Calu3 (cell line): ENCODE measurements at regions not wholly inside any gene's neighbourhood (a gene's known extent, or its start where the extent isn't known, plus 50 kb on each side); places are given as distances from the start of the nearest gene placed in this dataset.

Experiments
- BruUV-seq: library from RNA; stranded (reverse); fragments of 400-500 nt; replicated peaks from 2 replicates; lab custom pipeline; 2021; lab: Mats Ljungman, UMichigan
- CTCF ChIA-PET: fragments of 300-600 bp; sonication (Branson Sonifier 250); formaldehyde crosslinking; loops from one replicate; lab custom pipeline; 2022; ENCODE audit warnings: antibody characterized with exemption; lab: Charles Lee
- DNase-seq: peaks from one replicate; pipeline ENCODE4 v3.0.0; 2022
- H3K27ac Mint-ChIP-seq: one replicate; pipeline ENCODE4 v1.8.0; 2022; ENCODE audit warnings: mixed read lengths; ENCODE audit not compliant: unreplicated experiment
- H3K27me3 Mint-ChIP-seq: one replicate; pipeline ENCODE4 v1.8.0; 2022; ENCODE audit warnings: mixed read lengths; ENCODE audit not compliant: unreplicated experiment
- H3K36me3 Mint-ChIP-seq: one replicate; pipeline ENCODE4 v1.8.0; 2022; ENCODE audit warnings: mild to moderate bottlenecking, moderate library complexity, mixed read lengths; ENCODE audit not compliant: insufficient read depth, unreplicated experiment
- H3K4me1 Mint-ChIP-seq: one replicate; pipeline ENCODE4 v1.8.0; 2022; ENCODE audit warnings: mild to moderate bottlenecking, low read depth, mixed read lengths; ENCODE audit not compliant: unreplicated experiment
- H3K4me3 Mint-ChIP-seq: one replicate; pipeline ENCODE4 v1.8.0; 2022; ENCODE audit warnings: mild to moderate bottlenecking, low read depth, moderate library complexity, mixed read lengths; ENCODE audit not compliant: unreplicated experiment
- H3K9me3 Mint-ChIP-seq: one replicate; pipeline ENCODE4 v1.8.0; 2022; ENCODE audit warnings: low read depth, mixed read lengths; ENCODE audit not compliant: unreplicated experiment
- CTCF ChIP-seq: fragments of 200-600 bp; IDR thresholded peaks from one replicate; pipeline ENCODE4 v1.8.0; 2022; ENCODE audit warnings: antibody characterized with exemption; ENCODE audit not compliant: unreplicated experiment
- intact Hi-C: fragments of 100-400 bp; cut with micrococcal nuclease; formaldehyde crosslinking; loops from one replicate; pipeline ENCODE4 v1.10.0; 2022; ENCODE audit not compliant: unreplicated experiment

- no TSS peak for BruUV-seq
- Mint-ChIP-seq H3K36me3 (no peaks in the 10 kb centered on the region), H3K27me3 (no peaks in the 10 kb centered on the region), H3K27ac (no peak overlapping the region), H3K9me3 (peaks cover 11% of the 10 kb centered on the region), H3K4me3 (no peak overlapping the region), H3K4me1 (no peaks in the 10 kb centered on the region)
- no peak for TF ChIP-seq CTCF
- no peak for DNase-seq
- intact Hi-C loops: no loop called here
- CTCF ChIA-PET: no interaction called here
Observed at GRCh38 chr16:35342012-35342411, 1882.6 kb downstream of the TP53TG3F start.

- peak overlapping the region; percentile 27 for H3K27ac Mint-ChIP-seq
- DNase-seq: no peak
- intact Hi-C loops: no loop called here
- H3K9me3 Mint-ChIP-seq: peaks cover 14% of the 10 kb centered on the region
- no peak for TF ChIP-seq CTCF
- no peaks in the 10 kb centered on the region for H3K27me3 Mint-ChIP-seq
- H3K4me1 Mint-ChIP-seq: no peaks in the 10 kb centered on the region
- BruUV-seq: no TSS peak
- no peak overlapping the region for H3K4me3 Mint-ChIP-seq
- CTCF ChIA-PET: interaction anchor here (0.6 kb wide), 1 partner anchor 51 kb away, joined by 3 read pairs; no protein-coding TSS in a partner anchor
- H3K36me3 Mint-ChIP-seq: no peaks in the 10 kb centered on the region
Observed at GRCh38 chr16:35344012-35344762, 1884.8 kb downstream of the TP53TG3F start.

- Mint-ChIP-seq H3K4me3 (no peak overlapping the region), H3K36me3 (no peaks in the 10 kb centered on the region), H3K4me1 (no peaks in the 10 kb centered on the region), H3K27ac (no peak overlapping the region), H3K9me3 (peaks cover 15% of the 10 kb centered on the region), H3K27me3 (no peaks in the 10 kb centered on the region)
- CTCF ChIA-PET: no interaction called here
- intact Hi-C loops: no loop called here
- DNase-seq: no peak
- BruUV-seq: no TSS peak
- TF ChIP-seq CTCF: no peak
Observed at GRCh38 chr16:35352431-35352830, 1893.0 kb downstream of the TP53TG3F start.

GRCh38 chr16:35363510-35363909 lies 1904.1 kb downstream of the TP53TG3F start:
- no peak for TF ChIP-seq CTCF
- Mint-ChIP-seq H3K36me3 (no peaks in the 10 kb centered on the region), H3K27ac (no peak overlapping the region), H3K9me3 (peaks cover 8% of the 10 kb centered on the region), H3K4me1 (no peaks in the 10 kb centered on the region), H3K27me3 (no peaks in the 10 kb centered on the region), H3K4me3 (no peak overlapping the region)
- DNase-seq: no peak
- CTCF ChIA-PET: no interaction called here
- no TSS peak for BruUV-seq
- intact Hi-C loops: no loop called here
